ENCODE measurements at regions not wholly inside any gene's neighbourhood (a gene's known extent, or its start where the extent isn't known, plus 50 kb on each side); places are given as distances from the start of the nearest gene placed in this dataset.

GRCh38 chr3:4083225-4084015 lies 219.7 kb upstream of the SETMAR start:
- no peak for TF ChIP-seq CTCF (IDR thresholded peaks at IDR 0.05)
- no peak for TF ChIP-seq POLR2A (IDR thresholded peaks at IDR 0.05)

Data from esophagus squamous epithelium (tissue), 4 donors.